ENCODE measurements at regions not wholly inside any gene's neighbourhood (a gene's known extent, or its start where the extent isn't known, plus 50 kb on each side); places are given as distances from the start of the nearest gene placed in this dataset.

GRCh38 chr14:85451421-85451820 is 78.5 kb upstream of the FLRT2 start:
- Histone ChIP-seq H3K4me3 (IDR thresholded peaks at IDR 0.05; ENCODE audit: insufficient read depth, low read depth, low read length) (no peak overlapping the region), H2AFZ (ENCODE audit: low read depth) (no peak overlapping the region), H3K4me2 (no peak overlapping the region), H3K27ac (no peak overlapping the region), H3K36me3 (ENCODE audit: insufficient read depth) (no peaks in the 10 kb centered on the region), H3K9ac (no peak overlapping the region), H3K4me1 (ENCODE audit: low read depth, poor library complexity, severe bottlenecking) (no peaks in the 10 kb centered on the region), H4K20me1 (ENCODE audit: insufficient read depth) (no peaks in the 10 kb centered on the region), H3K27me3 (ENCODE audit: insufficient read depth, low read depth) (no peaks in the 10 kb centered on the region), H3K79me2 (ENCODE audit: insufficient read depth, low read depth) (no peaks in the 10 kb centered on the region)
- TF ChIP-seq CTCF (conservative IDR thresholded peaks at IDR 0.05; ENCODE audit: low read depth, low read length): no peak

- H2AFZ ChIP-seq (ENCODE audit: low read depth): no peak overlapping the region
- no peaks in the 10 kb centered on the region for H3K27me3 ChIP-seq (ENCODE audit: insufficient read depth, low read depth)
- H3K4me1 ChIP-seq (ENCODE audit: low read depth, poor library complexity, severe bottlenecking): no peaks in the 10 kb centered on the region
- TF ChIP-seq CTCF (conservative IDR thresholded peaks at IDR 0.05; ENCODE audit: low read depth, low read length): no peak
- no peaks in the 10 kb centered on the region for H4K20me1 ChIP-seq (ENCODE audit: insufficient read depth)
- H3K27ac ChIP-seq: no peak overlapping the region
- no peak overlapping the region for H3K4me3 ChIP-seq (IDR thresholded peaks at IDR 0.05; ENCODE audit: insufficient read depth, low read depth, low read length)
- H3K79me2 ChIP-seq (ENCODE audit: insufficient read depth, low read depth): no peaks in the 10 kb centered on the region
- no peak overlapping the region for H3K4me2 ChIP-seq
- no peaks in the 10 kb centered on the region for H3K36me3 ChIP-seq (ENCODE audit: insufficient read depth)
- H3K9ac ChIP-seq: no peak overlapping the region
Measured at GRCh38 chr14:85453401-85454225, 76.3 kb upstream of the FLRT2 start.

GRCh38 chr14:85454226-85454813 is 75.6 kb upstream of the FLRT2 start:
- Histone ChIP-seq H3K79me2 (ENCODE audit: insufficient read depth, low read depth) (no peaks in the 10 kb centered on the region), H2AFZ (ENCODE audit: low read depth) (no peak overlapping the region), H3K36me3 (ENCODE audit: insufficient read depth) (no peaks in the 10 kb centered on the region), H4K20me1 (ENCODE audit: insufficient read depth) (no peaks in the 10 kb centered on the region), H3K4me3 (IDR thresholded peaks at IDR 0.05; ENCODE audit: insufficient read depth, low read depth, low read length) (no peak overlapping the region), H3K4me2 (no peak overlapping the region), H3K4me1 (ENCODE audit: low read depth, poor library complexity, severe bottlenecking) (no peaks in the 10 kb centered on the region), H3K9ac (no peak overlapping the region), H3K27ac (no peak overlapping the region), H3K27me3 (ENCODE audit: insufficient read depth, low read depth) (no peaks in the 10 kb centered on the region)
- TF ChIP-seq CTCF (conservative IDR thresholded peaks at IDR 0.05; ENCODE audit: low read depth, low read length): no peak

GRCh38 chr14:85459361-85460000 is 70.5 kb upstream of the FLRT2 start:
- H3K79me2 ChIP-seq (ENCODE audit: insufficient read depth, low read depth): no peaks in the 10 kb centered on the region
- H3K4me3 ChIP-seq (IDR thresholded peaks at IDR 0.05; ENCODE audit: insufficient read depth, low read depth, low read length): no peak overlapping the region
- no peak overlapping the region for H3K27ac ChIP-seq
- no peak overlapping the region for H2AFZ ChIP-seq (ENCODE audit: low read depth)
- no peak overlapping the region for H3K9ac ChIP-seq
- H3K27me3 ChIP-seq (ENCODE audit: insufficient read depth, low read depth): no peaks in the 10 kb centered on the region
- H4K20me1 ChIP-seq (ENCODE audit: insufficient read depth): no peaks in the 10 kb centered on the region
- H3K4me1 ChIP-seq (ENCODE audit: low read depth, poor library complexity, severe bottlenecking): no peaks in the 10 kb centered on the region
- TF ChIP-seq CTCF (conservative IDR thresholded peaks at IDR 0.05; ENCODE audit: low read depth, low read length): no peak
- no peaks in the 10 kb centered on the region for H3K36me3 ChIP-seq (ENCODE audit: insufficient read depth)
- H3K4me2 ChIP-seq: no peak overlapping the region
